Endothelial cell of umbilical vein (primary cell): ENCODE measurements at regions not wholly inside any gene's neighbourhood (a gene's known extent, or its start where the extent isn't known, plus 50 kb on each side); places are given as distances from the start of the nearest gene placed in this dataset.

Source experiments
- BruUV-seq: library from RNA; stranded (reverse); fragments of 400-500 nt; replicated peaks from 2 replicates; lab custom pipeline; 2021; lab: Mats Ljungman, UMichigan
- CTCF ChIA-PET: fragments of 300-600, 350-600 bp; sonication (Branson Sonifier 250); formaldehyde crosslinking; loops from one replicate; lab custom pipeline; 2021; ENCODE audit warnings: antibody characterized with exemption, inconsistent platforms; lab: Charles Lee
- POLR2A ChIA-PET: fragments of 300-600, 350-600 bp; sonication (Branson Sonifier 250); formaldehyde crosslinking; loops from one replicate; lab custom pipeline; 2021; ENCODE audit warnings: antibody characterized with exemption, inconsistent platforms; lab: Charles Lee
- DNase-seq: peaks from one replicate; pipeline ENCODE4 v3.0.0-alpha.2; 2011; ENCODE audit warnings: low read depth, low spot score
- FAIRE-seq: peaks from 2 replicates; lab custom pipeline; 2011; peaks lifted over from hg19 to GRCh38; lab: Jason Lieb, UNC
- H2AFZ ChIP-seq: 2 replicates; pipeline ENCODE4 v1.6.0; 2012; ENCODE audit warnings: low read depth, low read length, control low read depth, inconsistent platforms
- H3K27ac ChIP-seq: 2 replicates; pipeline ENCODE4 v1.5.1; 2011; ENCODE audit warnings: low read depth, mild to moderate bottlenecking, control low read depth, low read length, moderate library complexity; ENCODE audit not compliant: insufficient read depth
- H3K27me3 ChIP-seq, 2 experiments: 2 replicates each; pipeline versions ENCODE4 v1.6.0 to v1.6.1; 2011; ENCODE audit warnings: low read length in 2 of 2, mixed read lengths in 1 of 2; ENCODE audit not compliant: control insufficient read depth in 2 of 2, insufficient read depth in 2 of 2
- H3K36me3 ChIP-seq, 2 experiments: 2 replicates in 1 of 2; 3 replicates in 1 of 2; pipeline ENCODE4 v1.5.1; 2011; ENCODE audit warnings: low read length in 2 of 2, mild to moderate bottlenecking in 1 of 2, moderate library complexity in 1 of 2; ENCODE audit not compliant: control insufficient read depth in 2 of 2, insufficient read depth in 2 of 2; ENCODE audit errors: extremely low read depth in 1 of 2
- H3K4me1 ChIP-seq: 3 replicates; pipeline ENCODE4 v1.5.1; 2011; ENCODE audit warnings: mild to moderate bottlenecking, low read length; ENCODE audit not compliant: control insufficient read depth, insufficient read depth; ENCODE audit errors: extremely low read depth
- H3K4me2 ChIP-seq: 2 replicates; pipeline ENCODE4 v1.6.1; 2011; ENCODE audit warnings: low read length, control low read depth, mixed read lengths; ENCODE audit not compliant: insufficient read depth
- H3K4me3 ChIP-seq, 3 experiments: fragments of 200-600 bp in 1 of 3; sonication (generic), shearing (Covaris generic) in 1 of 3; replicated peaks in 1 of 3; 2 replicates each; pipeline ENCODE4 v1.5.1; 2011 to 2016; ENCODE audit warnings: control low read depth in 3 of 3, low read length in 3 of 3, mild to moderate bottlenecking in 2 of 3, inconsistent platforms in 1 of 3, low read depth in 1 of 3, moderate library complexity in 1 of 3; ENCODE audit not compliant: insufficient read depth in 1 of 3
- H3K79me2 ChIP-seq: 2 replicates; pipeline ENCODE4 v1.6.0; 2012; ENCODE audit warnings: low read length, inconsistent platforms; ENCODE audit not compliant: control insufficient read depth, insufficient read depth
- H3K9ac ChIP-seq: replicated peaks from 2 replicates; pipeline ENCODE3; 2011; ENCODE audit warnings: low read length, control low read depth; ENCODE audit not compliant: insufficient read depth; ENCODE audit errors: extremely low read depth
- H3K9me1 ChIP-seq: replicated peaks from 3 replicates; pipeline ENCODE4 v1.6.0; 2011; ENCODE audit warnings: mild to moderate bottlenecking, low read length; ENCODE audit not compliant: control insufficient read depth, insufficient read depth; ENCODE audit errors: extremely low read depth
- H3K9me3 ChIP-seq: replicated peaks from 2 replicates; pipeline ENCODE4 v1.5.1; 2012; ENCODE audit warnings: low read length, inconsistent platforms; ENCODE audit not compliant: control insufficient read depth, insufficient read depth
- H4K20me1 ChIP-seq: replicated peaks from 2 replicates; pipeline ENCODE3; 2011; ENCODE audit warnings: mild to moderate bottlenecking, low read length; ENCODE audit not compliant: control insufficient read depth, insufficient read depth; ENCODE audit errors: extremely low read depth
- EZH2 ChIP-seq: IDR thresholded peaks from 2 replicates; pipeline ENCODE4 v1.6.1; 2012; ENCODE audit warnings: borderline replicate concordance, low read depth, mild to moderate bottlenecking, moderate library complexity, low read length, inconsistent platforms; ENCODE audit not compliant: severe bottlenecking
- FOS ChIP-seq: IDR thresholded peaks from 2 replicates; pipeline ENCODE4 v1.6.1; 2011; ENCODE audit warnings: mild to moderate bottlenecking, low read length, moderate library complexity, borderline replicate concordance; ENCODE audit not compliant: insufficient read depth
- GATA2 ChIP-seq: IDR thresholded peaks from 2 replicates; pipeline ENCODE4 v1.7.0; 2011; ENCODE audit warnings: low read depth, mild to moderate bottlenecking, moderate library complexity, mixed read lengths, low read length; ENCODE audit not compliant: insufficient read length, insufficient read depth
- JUN ChIP-seq: IDR thresholded peaks from 2 replicates; pipeline ENCODE4 v1.6.1; 2011; ENCODE audit warnings: borderline replicate concordance, low read depth; ENCODE audit not compliant: insufficient read length, insufficient read depth
- MYC ChIP-seq: IDR thresholded peaks from one replicate; pipeline ENCODE4 v1.6.1; 2011; ENCODE audit warnings: mild to moderate bottlenecking, low read depth, low read length
- POLR2A ChIP-seq: IDR thresholded peaks from 2 replicates; pipeline ENCODE4 v1.6.1; 2012; ENCODE audit warnings: low read depth, mild to moderate bottlenecking, control low read depth, low read length
- dilution Hi-C: fragments of 300-500 bp; cut with MboI; formaldehyde crosslinking; loops from one replicate; pipeline ENCODE4 v1.15.0; 2019; ENCODE audit warnings: low sequenced_read_pairs; ENCODE audit not compliant: extremely low pct_ligation_motif_present
- intact Hi-C: fragments of 100-400 bp; cut with micrococcal nuclease; formaldehyde crosslinking; loops from one replicate; pipeline ENCODE4 v1.10.0; 2022
- TF ChIP-seq, protein P1 (sequence below), 2 donors: IDR thresholded peaks; 1 replicate in 1 of 2; 2 replicates in 1 of 2; pipeline ENCODE4 v1.5.1; 2011; ENCODE audit warnings: low read length in 2 of 2, mild to moderate bottlenecking in 2 of 2, moderate library complexity in 2 of 2, control low read depth in 1 of 2, inconsistent platforms in 1 of 2, low read depth in 1 of 2; ENCODE audit not compliant: insufficient read depth in 1 of 2; ENCODE audit errors: extremely low read depth in 1 of 2

DNA sequence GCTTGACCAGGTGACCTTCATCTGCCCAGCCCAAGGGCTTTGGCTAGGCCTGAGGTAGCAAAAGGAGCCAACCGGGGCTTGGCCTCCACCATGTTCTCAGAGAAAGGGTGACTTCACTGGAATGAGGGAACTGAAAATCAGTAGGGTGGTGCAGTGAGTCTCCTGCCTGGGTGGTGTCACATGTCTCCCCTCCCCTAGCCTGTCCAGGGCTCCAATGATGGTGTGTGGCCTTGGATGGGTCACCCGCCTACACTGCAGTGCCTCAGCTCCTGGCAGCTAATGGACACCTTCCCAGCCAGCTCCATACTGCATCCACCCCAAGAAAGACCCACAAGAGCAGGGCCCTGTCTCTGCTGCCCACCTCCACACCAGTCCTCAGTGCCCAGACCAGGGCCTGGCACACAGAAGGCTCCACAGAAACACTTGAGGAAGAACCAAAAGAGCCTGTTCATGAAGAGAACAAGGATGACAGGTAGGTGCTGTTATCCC, 678.7 kb downstream of the MATN1 start:
- H4K20me1 ChIP-seq: no peaks in the 10 kb centered on the region
- intact Hi-C loops (no loop called here), dilution Hi-C loops (no loop called here)
- no peak overlapping the region for H3K4me3 ChIP-seq
- CTCF ChIA-PET: no interaction called here
- no peaks in the 10 kb centered on the region for H3K9me3 ChIP-seq
- H3K9me1 ChIP-seq: no peaks in the 10 kb centered on the region
- H3K27me3 ChIP-seq: no peaks in the 10 kb centered on the region
- POLR2A ChIA-PET: no interaction called here
- DNase-seq (no peak), FAIRE-seq (no peak)
- no peaks in the 10 kb centered on the region for H3K79me2 ChIP-seq
- no peaks in the 10 kb centered on the region for H3K36me3 ChIP-seq
- no peak overlapping the region for H3K27ac ChIP-seq
- no peak overlapping the region for H3K4me2 ChIP-seq
- no peaks in the 10 kb centered on the region for H3K4me1 ChIP-seq
- no peak overlapping the region for H2AFZ ChIP-seq
- no peak overlapping the region for H3K9ac ChIP-seq
- TF ChIP-seq MYC (no peak), JUN (no peak), POLR2A (no peak), FOS (no peak), GATA2 (no peak), EZH2 (no peak)
- TF ChIP-seq, protein P1, sequence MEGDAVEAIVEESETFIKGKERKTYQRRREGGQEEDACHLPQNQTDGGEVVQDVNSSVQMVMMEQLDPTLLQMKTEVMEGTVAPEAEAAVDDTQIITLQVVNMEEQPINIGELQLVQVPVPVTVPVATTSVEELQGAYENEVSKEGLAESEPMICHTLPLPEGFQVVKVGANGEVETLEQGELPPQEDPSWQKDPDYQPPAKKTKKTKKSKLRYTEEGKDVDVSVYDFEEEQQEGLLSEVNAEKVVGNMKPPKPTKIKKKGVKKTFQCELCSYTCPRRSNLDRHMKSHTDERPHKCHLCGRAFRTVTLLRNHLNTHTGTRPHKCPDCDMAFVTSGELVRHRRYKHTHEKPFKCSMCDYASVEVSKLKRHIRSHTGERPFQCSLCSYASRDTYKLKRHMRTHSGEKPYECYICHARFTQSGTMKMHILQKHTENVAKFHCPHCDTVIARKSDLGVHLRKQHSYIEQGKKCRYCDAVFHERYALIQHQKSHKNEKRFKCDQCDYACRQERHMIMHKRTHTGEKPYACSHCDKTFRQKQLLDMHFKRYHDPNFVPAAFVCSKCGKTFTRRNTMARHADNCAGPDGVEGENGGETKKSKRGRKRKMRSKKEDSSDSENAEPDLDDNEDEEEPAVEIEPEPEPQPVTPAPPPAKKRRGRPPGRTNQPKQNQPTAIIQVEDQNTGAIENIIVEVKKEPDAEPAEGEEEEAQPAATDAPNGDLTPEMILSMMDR (IDR thresholded peaks at IDR 0.05; ENCODE audit: extremely low read depth in 1 of 2, insufficient read depth in 1 of 2, low read depth in 1 of 2, low read length in 2 of 2): no peak
- no TSS peak for BruUV-seq
